ENCODE measurements at regions not wholly inside any gene's neighbourhood (a gene's known extent, or its start where the extent isn't known, plus 50 kb on each side); places are given as distances from the start of the nearest gene placed in this dataset.

- DNase-seq: no peak
These were observed 704.9 kb downstream of the DCDC2C start for GRCh38 chr2:4408321-4408720.

- no peak for DNase-seq
These were observed 709.3 kb downstream of the DCDC2C start for GRCh38 chr2:4412637-4413187.

- DNase-seq: no peak
These were observed 711.8 kb downstream of the DCDC2C start for GRCh38 chr2:4415171-4415570.

GRCh38 chr2:4415810-4416413 lies 712.5 kb downstream of the DCDC2C start:
- no peak for DNase-seq

- DNase-seq: no peak
These were observed 713.1 kb downstream of the DCDC2C start for GRCh38 chr2:4416431-4416830.

GRCh38 chr2:4417771-4418170 lies 714.4 kb downstream of the DCDC2C start:
- DNase-seq: no peak

GRCh38 chr2:4420032-4420431 lies 716.7 kb downstream of the DCDC2C start:
- DNase-seq: no peak

GRCh38 chr2:4424153-4424552 lies 720.8 kb downstream of the DCDC2C start:
- DNase-seq: no peak

- no peak for DNase-seq
These were observed 723.7 kb downstream of the DCDC2C start for GRCh38 chr2:4427083-4427482.

GRCh38 chr2:4445821-4446220 lies 742.4 kb downstream of the DCDC2C start:
- DNase-seq: no peak

GRCh38 chr2:4454907-4455306 lies 751.5 kb downstream of the DCDC2C start:
- DNase-seq: no peak

GRCh38 chr2:4455486-4456155 lies 752.2 kb downstream of the DCDC2C start:
- no peak for DNase-seq

GRCh38 chr2:4464634-4465266 lies 761.4 kb downstream of the DCDC2C start:
- DNase-seq: no peak

GRCh38 chr2:4465671-4466070 lies 762.3 kb downstream of the DCDC2C start:
- DNase-seq: no peak

- DNase-seq: no peak
These were observed 772.2 kb downstream of the DCDC2C start for GRCh38 chr2:4475618-4476017.

GRCh38 chr2:4483050-4483449 lies 779.7 kb downstream of the DCDC2C start:
- DNase-seq: no peak

- no peak for DNase-seq
These were observed 783.6 kb downstream of the DCDC2C start for GRCh38 chr2:4486971-4487370.

GRCh38 chr2:4499316-4500030 lies 796.1 kb downstream of the DCDC2C start:
- DNase-seq: no peak

- no peak for DNase-seq
These were observed 798.1 kb downstream of the DCDC2C start for GRCh38 chr2:4501525-4501924.

- DNase-seq: no peak
These were observed 799.0 kb downstream of the DCDC2C start for GRCh38 chr2:4502230-4502843.

- DNase-seq: no peak
These were observed 804.3 kb downstream of the DCDC2C start for GRCh38 chr2:4507661-4508060.

GRCh38 chr2:4515871-4516761 lies 812.7 kb downstream of the DCDC2C start:
- no peak for DNase-seq
